ENCODE measurements at regions not wholly inside any gene's neighbourhood (a gene's known extent, or its start where the extent isn't known, plus 50 kb on each side); places are given as distances from the start of the nearest gene placed in this dataset.

- TF ChIP-seq CTCF (IDR thresholded peaks at IDR 0.05): no peak
- TF ChIP-seq MAX (CRISPR knock-in tag; IDR thresholded peaks at IDR 0.05): no peak
- no peak for TF ChIP-seq STAT6 (CRISPR knock-in tag; conservative IDR thresholded peaks at IDR 0.05; ENCODE audit: low read depth)
- no peak for TF ChIP-seq AFF4 (CRISPR knock-in tag; IDR thresholded peaks at IDR 0.05; ENCODE audit: borderline replicate concordance)
- no peak for TF ChIP-seq SP1 (CRISPR knock-in tag; conservative IDR thresholded peaks at IDR 0.05)
- no peak for TF ChIP-seq TEAD1 (CRISPR knock-in tag; IDR thresholded peaks at IDR 0.05)
- no peak for TF ChIP-seq ZNF416 (CRISPR knock-in tag; IDR thresholded peaks at IDR 0.05)
- no peak for TF ChIP-seq TEAD4 (CRISPR knock-in tag; IDR thresholded peaks at IDR 0.05)
- TF ChIP-seq ZNF232 (CRISPR knock-in tag; IDR thresholded peaks at IDR 0.05): no peak
- no peak for TF ChIP-seq CREB1 (CRISPR knock-in tag; IDR thresholded peaks at IDR 0.05)
- no peak for TF ChIP-seq ZNF423 (CRISPR knock-in tag; IDR thresholded peaks at IDR 0.05)
- no peak for TF ChIP-seq KAT7 (CRISPR knock-in tag; IDR thresholded peaks at IDR 0.05; ENCODE audit: borderline replicate concordance)
- TF ChIP-seq JUN (CRISPR knock-in tag; IDR thresholded peaks at IDR 0.05): no peak
These were observed 284.0 kb downstream of the DRD1 start for GRCh38 chr5:175159956-175160355.

All from WTC11 (cell line).